ENCODE measurements at regions not wholly inside any gene's neighbourhood (a gene's known extent, or its start where the extent isn't known, plus 50 kb on each side); places are given as distances from the start of the nearest gene placed in this dataset.

GRCh38 chr1:114342376-114342775 is 168.6 kb downstream of the TRIM33 start:
- no peak for DNase-seq (ENCODE audit: low read depth in 1 of 2, low spot score in 1 of 2)

GRCh38 chr1:114341856-114342255 is 169.1 kb downstream of the TRIM33 start:
- no peak for DNase-seq (ENCODE audit: low read depth in 1 of 2, low spot score in 1 of 2)

- DNase-seq (ENCODE audit: low read depth in 1 of 2, low spot score in 1 of 2), result no peak
Measured at GRCh38 chr1:114341299-114341698, 169.7 kb downstream of the TRIM33 start.

- DNase-seq (ENCODE audit: low read depth in 1 of 2, low spot score in 1 of 2), result no peak
Measured at GRCh38 chr1:114340892-114341291, 170.1 kb downstream of the TRIM33 start.

- DNase-seq (ENCODE audit: low read depth in 1 of 2, low spot score in 1 of 2), result no peak
Measured at GRCh38 chr1:114339379-114339778, 171.6 kb downstream of the TRIM33 start.

GRCh38 chr1:114338191-114338890 is 172.7 kb downstream of the TRIM33 start:
- no peak for DNase-seq (ENCODE audit: low read depth in 1 of 2, low spot score in 1 of 2)

GRCh38 chr1:114337417-114337816 is 173.6 kb downstream of the TRIM33 start:
- no peak for DNase-seq (ENCODE audit: low read depth in 1 of 2, low spot score in 1 of 2)

GRCh38 chr1:114336360-114336759 is 174.6 kb downstream of the TRIM33 start:
- DNase-seq (ENCODE audit: low read depth in 1 of 2, low spot score in 1 of 2), result no peak

- DNase-seq (ENCODE audit: low read depth in 1 of 2, low spot score in 1 of 2), result no peak
Measured at GRCh38 chr1:114335273-114335672, 175.7 kb downstream of the TRIM33 start.

GRCh38 chr1:114334297-114334696 is 176.7 kb downstream of the TRIM33 start:
- DNase-seq (ENCODE audit: low read depth in 1 of 2, low spot score in 1 of 2), result no peak

- no peak for DNase-seq (ENCODE audit: low read depth in 1 of 2, low spot score in 1 of 2)
Measured at GRCh38 chr1:114333690-114334089, 177.3 kb downstream of the TRIM33 start.

- DNase-seq (ENCODE audit: low read depth in 1 of 2, low spot score in 1 of 2), result no peak
Measured at GRCh38 chr1:114331936-114332335, 178.3 kb upstream of the SYT6 start.

GRCh38 chr1:114330451-114330983 is 176.8 kb upstream of the SYT6 start:
- DNase-seq (ENCODE audit: low read depth in 1 of 2, low spot score in 1 of 2), result no peak

- DNase-seq (ENCODE audit: low read depth in 1 of 2, low spot score in 1 of 2), result no peak
Measured at GRCh38 chr1:114328361-114328904, 174.8 kb upstream of the SYT6 start.

- no peak for DNase-seq (ENCODE audit: low read depth in 1 of 2, low spot score in 1 of 2)
Measured at GRCh38 chr1:114324662-114324965, 170.9 kb upstream of the SYT6 start.

GRCh38 chr1:114323959-114324661 is 170.4 kb upstream of the SYT6 start:
- no peak for DNase-seq (ENCODE audit: low read depth in 1 of 2, low spot score in 1 of 2)

GRCh38 chr1:114322734-114323133 is 169.1 kb upstream of the SYT6 start:
- no peak for DNase-seq (ENCODE audit: low read depth in 1 of 2, low spot score in 1 of 2)

GRCh38 chr1:114322207-114322606 is 168.5 kb upstream of the SYT6 start:
- DNase-seq (ENCODE audit: low read depth in 1 of 2, low spot score in 1 of 2), result no peak

GRCh38 chr1:114320586-114320985 is 166.9 kb upstream of the SYT6 start:
- no peak for DNase-seq (ENCODE audit: low read depth in 1 of 2, low spot score in 1 of 2)

GRCh38 chr1:114319418-114319817 is 165.7 kb upstream of the SYT6 start:
- DNase-seq (ENCODE audit: low read depth in 1 of 2, low spot score in 1 of 2), result no peak

GRCh38 chr1:114318961-114319360 is 165.3 kb upstream of the SYT6 start:
- DNase-seq (ENCODE audit: low read depth in 1 of 2, low spot score in 1 of 2), result no peak

- DNase-seq (ENCODE audit: low read depth in 1 of 2, low spot score in 1 of 2), result no peak
Measured at GRCh38 chr1:114316204-114316603, 162.5 kb upstream of the SYT6 start.

Measured in stimulated activated CD4-positive, alpha-beta T cell treated with anti-CD3 and anti-CD28 coated beads, Interleukin-15, amount 100 ng/mL, for 1 hour (primary cell).